ENCODE measurements at regions not wholly inside any gene's neighbourhood (a gene's known extent, or its start where the extent isn't known, plus 50 kb on each side); places are given as distances from the start of the nearest gene placed in this dataset.
A peak's percentile ranks its signal among the peaks of the same experiment; 100 is the strongest.

- H3K36me3 Mint-ChIP-seq (ENCODE audit: insufficient read depth, unreplicated experiment), result peaks cover 6% of the 10 kb centered on the region
- no peak overlapping the region for H3K4me3 Mint-ChIP-seq (ENCODE audit: unreplicated experiment)
- no peaks in the 10 kb centered on the region for H3K4me1 ChIP-seq
- no peak for DNase-seq
- H3K27ac Mint-ChIP-seq (ENCODE audit: unreplicated experiment), result no peak overlapping the region
- no peaks in the 10 kb centered on the region for H3K27me3 ChIP-seq (replicated peaks; ENCODE audit: control insufficient read depth, insufficient read depth, low read length)
- H3K4me1 Mint-ChIP-seq (ENCODE audit: low read depth, unreplicated experiment), result no peaks in the 10 kb centered on the region
- no peak for TF ChIP-seq CTCF (IDR thresholded peaks at IDR 0.05; ENCODE audit: insufficient read depth in 1 of 2, low read depth in 1 of 2, low read length in 1 of 2, severe bottlenecking in 1 of 2, unreplicated experiment in 1 of 2)
- CTCF ChIA-PET, result no interaction called here
- POLR2A ChIA-PET, result no interaction called here
- H3K27me3 Mint-ChIP-seq (ENCODE audit: insufficient read depth, unreplicated experiment), result peaks cover 3% of the 10 kb centered on the region
- intact Hi-C loops (cut with micrococcal nuclease; ENCODE audit: unreplicated experiment), result no loop called here
- BruUV-seq (replicated peaks), result no TSS peak
- no peaks in the 10 kb centered on the region for H3K9me3 Mint-ChIP-seq (ENCODE audit: unreplicated experiment)
- H3K4me3 ChIP-seq (ENCODE audit: low read depth, low read length), result no peak overlapping the region
- H3K36me3 ChIP-seq (ENCODE audit: control insufficient read depth, insufficient read depth, low read length), result no peaks in the 10 kb centered on the region
- H3K9me3 ChIP-seq, result no peaks in the 10 kb centered on the region
These were observed 98.8 kb downstream of the ING1 start for GRCh38 chr13:110812121-110812868.

- no peak overlapping the region for H3K4me3 Mint-ChIP-seq (ENCODE audit: unreplicated experiment)
- no TSS peak for BruUV-seq (replicated peaks)
- no peaks in the 10 kb centered on the region for H3K9me3 Mint-ChIP-seq (ENCODE audit: unreplicated experiment)
- Histone ChIP-seq H3K4me1 (no peaks in the 10 kb centered on the region), H3K9me3 (no peaks in the 10 kb centered on the region), H3K36me3 (ENCODE audit: control insufficient read depth, insufficient read depth, low read length) (no peaks in the 10 kb centered on the region), H3K27me3 (replicated peaks; ENCODE audit: control insufficient read depth, insufficient read depth, low read length) (no peaks in the 10 kb centered on the region), H3K4me3 (ENCODE audit: low read depth, low read length) (no peak overlapping the region)
- H3K36me3 Mint-ChIP-seq (ENCODE audit: insufficient read depth, unreplicated experiment), result peaks cover 6% of the 10 kb centered on the region
- H3K27ac Mint-ChIP-seq (ENCODE audit: unreplicated experiment), result no peak overlapping the region
- ChIA-PET POLR2A (no interaction called here), CTCF (no interaction called here)
- DNase-seq, result no peak
- H3K4me1 Mint-ChIP-seq (ENCODE audit: low read depth, unreplicated experiment), result no peaks in the 10 kb centered on the region
- no peak for TF ChIP-seq CTCF (IDR thresholded peaks at IDR 0.05; ENCODE audit: insufficient read depth in 1 of 2, low read depth in 1 of 2, low read length in 1 of 2, severe bottlenecking in 1 of 2, unreplicated experiment in 1 of 2)
- intact Hi-C loops (cut with micrococcal nuclease; ENCODE audit: unreplicated experiment), result no loop called here
- H3K27me3 Mint-ChIP-seq (ENCODE audit: insufficient read depth, unreplicated experiment), result peaks cover 3% of the 10 kb centered on the region
These were observed 99.6 kb downstream of the ING1 start for GRCh38 chr13:110812869-110813645.

GRCh38 chr13:110813646-110814624 lies 100.4 kb downstream of the ING1 start:
- no peaks in the 10 kb centered on the region for H3K4me1 ChIP-seq
- no peak overlapping the region for H3K4me3 ChIP-seq (ENCODE audit: low read depth, low read length)
- DNase-seq, result no peak
- no TSS peak for BruUV-seq (replicated peaks)
- Mint-ChIP-seq H3K4me3 (ENCODE audit: unreplicated experiment) (no peak overlapping the region), H3K9me3 (ENCODE audit: unreplicated experiment) (no peaks in the 10 kb centered on the region), H3K27me3 (ENCODE audit: insufficient read depth, unreplicated experiment) (peaks cover 3% of the 10 kb centered on the region), H3K4me1 (ENCODE audit: low read depth, unreplicated experiment) (no peaks in the 10 kb centered on the region), H3K27ac (ENCODE audit: unreplicated experiment) (no peak overlapping the region), H3K36me3 (ENCODE audit: insufficient read depth, unreplicated experiment) (peaks cover 6% of the 10 kb centered on the region)
- intact Hi-C loops (cut with micrococcal nuclease; ENCODE audit: unreplicated experiment), result no loop called here
- peak; percentile 20 to 25 for TF ChIP-seq CTCF (IDR thresholded peaks at IDR 0.05; ENCODE audit: insufficient read depth in 1 of 2, low read depth in 1 of 2, low read length in 1 of 2, severe bottlenecking in 1 of 2, unreplicated experiment in 1 of 2)
- no peaks in the 10 kb centered on the region for H3K9me3 ChIP-seq
- ChIA-PET CTCF (no interaction called here), POLR2A (no interaction called here)
- H3K36me3 ChIP-seq (ENCODE audit: control insufficient read depth, insufficient read depth, low read length), result no peaks in the 10 kb centered on the region
- H3K27me3 ChIP-seq (replicated peaks; ENCODE audit: control insufficient read depth, insufficient read depth, low read length), result no peaks in the 10 kb centered on the region
